IPS DF 19.7 (cell line): ENCODE measurements at regions not wholly inside any gene's neighbourhood (a gene's known extent, or its start where the extent isn't known, plus 50 kb on each side); places are given as distances from the start of the nearest gene placed in this dataset.

Experiments used
- DNase-seq: peaks from one replicate; pipeline ENCODE4 v3.0.0-alpha.2; 2013; ENCODE audit warnings: low read depth, low spot score

GRCh38 chr6:6891125-6891721 is 216.5 kb upstream of the RREB1 start:
- DNase-seq: no peak

- DNase-seq: no peak
Observed at GRCh38 chr6:6891949-6892461, 215.8 kb upstream of the RREB1 start.

- no peak for DNase-seq
Observed at GRCh38 chr6:6892744-6893583, 214.8 kb upstream of the RREB1 start.

- DNase-seq: no peak
Observed at GRCh38 chr6:6893701-6894100, 214.1 kb upstream of the RREB1 start.

- DNase-seq: no peak
Observed at GRCh38 chr6:6895929-6896328, 211.8 kb upstream of the RREB1 start.

- DNase-seq: no peak
Observed at GRCh38 chr6:6897140-6897539, 210.6 kb upstream of the RREB1 start.

- no peak for DNase-seq
Observed at GRCh38 chr6:6900569-6901204, 207.1 kb upstream of the RREB1 start.

- no peak for DNase-seq
Observed at GRCh38 chr6:6901205-6901719, 206.5 kb upstream of the RREB1 start.

- DNase-seq: no peak
Observed at GRCh38 chr6:6901945-6902344, 205.8 kb upstream of the RREB1 start.

- no peak for DNase-seq
Observed at GRCh38 chr6:6905961-6906518, 201.7 kb upstream of the RREB1 start.

GRCh38 chr6:6906570-6907213 is 201.1 kb upstream of the RREB1 start:
- no peak for DNase-seq

- no peak for DNase-seq
Observed at GRCh38 chr6:6907286-6907685, 200.5 kb upstream of the RREB1 start.

GRCh38 chr6:6908121-6908520 is 199.6 kb upstream of the RREB1 start:
- no peak for DNase-seq

GRCh38 chr6:6909111-6909510 is 198.7 kb upstream of the RREB1 start:
- no peak for DNase-seq

- no peak for DNase-seq
Observed at GRCh38 chr6:6910734-6911295, 196.9 kb upstream of the RREB1 start.

- no peak for DNase-seq
Observed at GRCh38 chr6:6911391-6911790, 196.4 kb upstream of the RREB1 start.

GRCh38 chr6:6912817-6913744 is 194.7 kb upstream of the RREB1 start:
- DNase-seq: no peak

- no peak for DNase-seq
Observed at GRCh38 chr6:6915219-6915618, 192.5 kb upstream of the RREB1 start.

GRCh38 chr6:6915813-6916547 is 191.8 kb upstream of the RREB1 start:
- DNase-seq: no peak
